ENCODE measurements at regions not wholly inside any gene's neighbourhood (a gene's known extent, or its start where the extent isn't known, plus 50 kb on each side); places are given as distances from the start of the nearest gene placed in this dataset.

- TF ChIP-seq CTCF (IDR thresholded peaks at IDR 0.05) = no peak
Observed at GRCh38 chr6:139857143-139857542, 482.7 kb upstream of the CITED2 start.

GRCh38 chr6:139856562-139856961 is 482.1 kb upstream of the CITED2 start:
- Histone ChIP-seq H3K4me1 (no peaks in the 10 kb centered on the region), H3K27ac (no peak overlapping the region), H3K9me3 (no peaks in the 10 kb centered on the region), H3K36me3 (no peaks in the 10 kb centered on the region), H3K27me3 (no peaks in the 10 kb centered on the region), H3K4me3 (no peak overlapping the region)
- no peak for DNase-seq (ENCODE audit: low spot score)
- TF ChIP-seq CTCF (IDR thresholded peaks at IDR 0.05) = no peak

More at GRCh38 chr6:139857143-139857542, 482.7 kb upstream of the CITED2 start:
- Histone ChIP-seq H3K4me1 (no peaks in the 10 kb centered on the region), H3K27me3 (no peaks in the 10 kb centered on the region), H3K4me3 (no peak overlapping the region), H3K36me3 (no peaks in the 10 kb centered on the region), H3K27ac (no peak overlapping the region), H3K9me3 (no peaks in the 10 kb centered on the region)
- DNase-seq (ENCODE audit: low spot score) = no peak

- Histone ChIP-seq H3K4me1 (no peaks in the 10 kb centered on the region), H3K27ac (no peak overlapping the region), H3K27me3 (no peaks in the 10 kb centered on the region), H3K36me3 (no peaks in the 10 kb centered on the region), H3K4me3 (no peak overlapping the region), H3K9me3 (peaks cover 0 to 1% of the 10 kb centered on the region in 2 donors)
- TF ChIP-seq CTCF (IDR thresholded peaks at IDR 0.05) = no peak
- no peak for DNase-seq (ENCODE audit: low spot score)
Observed at GRCh38 chr6:139855671-139856311, 481.3 kb upstream of the CITED2 start.

- TF ChIP-seq CTCF (IDR thresholded peaks at IDR 0.05) = no peak
- H3K36me3 ChIP-seq = no peaks in the 10 kb centered on the region
- H3K4me1 ChIP-seq = no peaks in the 10 kb centered on the region
- no peaks in the 10 kb centered on the region for H3K27me3 ChIP-seq
- DNase-seq (ENCODE audit: low spot score) = no peak
- no peak overlapping the region for H3K4me3 ChIP-seq
- peaks cover 0 to 11% of the 10 kb centered on the region in 2 donors for H3K9me3 ChIP-seq
- H3K27ac ChIP-seq = no peak overlapping the region
Observed at GRCh38 chr6:139853302-139853992, 479.0 kb upstream of the CITED2 start.

GRCh38 chr6:139852488-139853140 is 478.2 kb upstream of the CITED2 start:
- H3K4me1 ChIP-seq = no peaks in the 10 kb centered on the region
- no peak overlapping the region for H3K4me3 ChIP-seq
- H3K27me3 ChIP-seq = no peaks in the 10 kb centered on the region
- no peak overlapping the region for H3K27ac ChIP-seq
- H3K9me3 ChIP-seq = peaks cover 0 to 11% of the 10 kb centered on the region in 2 donors
- no peaks in the 10 kb centered on the region for H3K36me3 ChIP-seq
- TF ChIP-seq CTCF (IDR thresholded peaks at IDR 0.05) = no peak
- DNase-seq (ENCODE audit: low spot score) = no peak

Data from right atrium auricular region (tissue), 2 donors.